Lung (tissue), 11 donors: ENCODE measurements at regions not wholly inside any gene's neighbourhood (a gene's known extent, or its start where the extent isn't known, plus 50 kb on each side); places are given as distances from the start of the nearest gene placed in this dataset.

Source experiments
- ATAC-seq: fragments of 200-7000 bp; cut with Tn5 transposase; one replicate; pipeline ENCODE4 v1.9.1; 2020; ENCODE audit warnings: moderate number of reproducible peaks; ENCODE audit not compliant: insufficient read depth, low FRiP score
- DNase-seq, 3 donors: peaks; one replicate each; pipeline ENCODE4 v3.0.0-alpha.2; 2013 to 2017
- H3K27ac ChIP-seq, 2 donors: one replicate each; pipeline ENCODE4 v1.5.1; 2013; ENCODE audit warnings: mild to moderate bottlenecking in 2 of 2, moderate library complexity in 2 of 2, control low read depth in 1 of 2, inconsistent platforms in 1 of 2, low read depth in 1 of 2, low read length in 1 of 2
- H3K27me3 ChIP-seq, 3 donors: one replicate each; pipeline ENCODE4 v1.5.1; 2013; ENCODE audit warnings: low read length in 2 of 3; ENCODE audit not compliant: control insufficient read depth in 3 of 3, insufficient read depth in 3 of 3
- H3K36me3 ChIP-seq, 4 donors: one replicate each; pipeline ENCODE4 v1.5.1; 2013; ENCODE audit warnings: low read length in 4 of 4, mild to moderate bottlenecking in 1 of 4, moderate library complexity in 1 of 4; ENCODE audit not compliant: control insufficient read depth in 4 of 4, insufficient read depth in 4 of 4
- H3K4me1 ChIP-seq, 5 donors: one replicate each; pipeline ENCODE4 v1.5.1; 2013; ENCODE audit warnings: low read length in 5 of 5, mild to moderate bottlenecking in 2 of 5, moderate library complexity in 1 of 5; ENCODE audit not compliant: control insufficient read depth in 5 of 5, insufficient read depth in 5 of 5
- H3K4me3 ChIP-seq: one replicate; pipeline ENCODE4 v1.5.1; 2013; ENCODE audit warnings: mild to moderate bottlenecking, control low read depth, moderate library complexity
- H3K9ac ChIP-seq, 2 donors: one replicate each; pipeline ENCODE4 v1.5.1; 2013; ENCODE audit warnings: low read length in 2 of 2, control low read depth in 1 of 2; ENCODE audit not compliant: insufficient read depth in 1 of 2
- H3K9me3 ChIP-seq, 4 donors: one replicate each; pipeline ENCODE4 v1.5.1; 2013; ENCODE audit warnings: low read length in 3 of 4, mild to moderate bottlenecking in 1 of 4, moderate library complexity in 1 of 4; ENCODE audit not compliant: control insufficient read depth in 4 of 4, insufficient read depth in 3 of 4
- CTCF ChIP-seq: IDR thresholded peaks from 2 replicates; pipeline ENCODE4 v1.5.1; 2012; ENCODE audit warnings: mild to moderate bottlenecking; ENCODE audit errors: control extremely low read depth, extremely low read depth
- WGBS, 2 donors: extraction: QIAGEN DNeasy Blood & Tissue Kit; methylation state at CpG; one replicate each; pipeline ENCODE4 v1.1.7; 2013; 5-methylcytosine and 5-hydroxymethylcytosine counted together
- donor health status: control.
- donor health status: control.
- donor health status: Bipolar disorder and iron deficiency.
- donor health status: healthy.
- donor health status: DM: yes; HTN: yes; CAD: no.

DNA sequence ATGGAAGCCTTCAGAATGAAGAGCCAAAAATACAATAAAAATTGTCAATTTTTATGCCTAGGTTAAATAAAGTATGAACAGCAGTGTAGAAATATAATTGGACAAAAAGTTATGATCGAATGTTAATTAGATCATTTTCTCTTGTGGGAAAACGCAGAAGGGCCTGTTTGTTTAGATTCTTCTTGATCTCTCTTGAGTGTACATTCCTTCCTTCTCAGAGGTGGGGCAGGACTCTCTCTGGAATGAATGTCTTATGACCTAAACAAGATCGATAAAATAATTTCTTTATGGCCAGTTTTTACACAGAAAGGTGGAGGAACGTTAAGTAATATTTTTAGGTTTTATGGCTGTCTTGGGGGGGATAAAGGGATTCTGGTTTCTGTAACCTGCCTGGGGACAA, 500.1 kb upstream of the MARCKS start:
- Histone ChIP-seq H3K9ac (no peak overlapping the region), H3K27ac (no peak overlapping the region), H3K4me1 (peaks cover 0 to 14% (median 0%) of the 10 kb centered on the region in 5 donors), H3K4me3 (no peak overlapping the region), H3K36me3 (no peaks in the 10 kb centered on the region), H3K9me3 (peaks cover 0 to 2% (median 0%) of the 10 kb centered on the region in 4 donors), H3K27me3 (no peaks in the 10 kb centered on the region)
- DNase-seq: no peak
- 91 to 92% methylated on average over 4 of the region's 4 CpGs for WGBS, 2 donors
- no peak for TF ChIP-seq CTCF
- ATAC-seq: no peak

DNA sequence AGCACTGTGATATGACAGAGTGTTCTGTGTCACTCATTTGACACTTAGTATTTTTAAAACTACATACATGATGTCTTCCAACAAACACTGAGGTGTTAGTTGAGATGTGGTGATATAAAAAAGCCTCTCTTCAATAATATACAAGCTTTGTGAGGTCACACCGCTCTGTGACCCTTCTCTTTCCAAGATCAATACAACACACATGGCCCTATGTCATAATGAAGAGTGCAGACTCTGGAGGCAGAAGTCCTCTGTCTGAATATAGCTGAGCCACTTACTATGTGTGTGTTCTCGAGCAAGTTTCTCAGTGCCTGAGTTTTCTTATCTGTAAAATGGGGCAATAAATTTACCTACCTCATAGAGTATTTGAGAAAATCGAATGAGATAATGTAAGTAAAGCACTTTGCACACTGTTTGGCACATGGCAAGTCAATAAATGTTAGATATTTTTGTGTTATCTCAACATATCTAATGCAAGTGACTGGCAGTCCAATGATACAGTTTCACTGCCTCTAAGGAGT, 499.0 kb upstream of the MARCKS start:
- ATAC-seq: no peak
- H3K27ac ChIP-seq: no peak overlapping the region
- WGBS, 2 donors: 85 to 86% methylated on average over 3 of the region's 3 CpGs
- no peak for DNase-seq
- peaks cover 0 to 8% (median 0%) of the 10 kb centered on the region in 5 donors for H3K4me1 ChIP-seq
- no peak overlapping the region for H3K4me3 ChIP-seq
- H3K27me3 ChIP-seq: no peaks in the 10 kb centered on the region
- no peaks in the 10 kb centered on the region for H3K9me3 ChIP-seq
- no peaks in the 10 kb centered on the region for H3K36me3 ChIP-seq
- no peak for TF ChIP-seq CTCF
- no peak overlapping the region for H3K9ac ChIP-seq

GRCh38 chr6:113359155-113360140, 497.7 kb upstream of the MARCKS start:
- DNase-seq (no peak), ATAC-seq (no peak)
- Histone ChIP-seq H3K27me3 (no peaks in the 10 kb centered on the region), H3K36me3 (no peaks in the 10 kb centered on the region), H3K4me1 (peaks cover 0 to 8% (median 0%) of the 10 kb centered on the region in 5 donors), H3K9ac (no peak overlapping the region), H3K4me3 (no peak overlapping the region), H3K27ac (no peak overlapping the region), H3K9me3 (no peaks in the 10 kb centered on the region)
- 87 to 94% methylated on average over 5 of the region's 5 CpGs for WGBS, 2 donors
- no peak for TF ChIP-seq CTCF
